Stimulated activated CD8-positive, alpha-beta memory T cell treated with anti-CD3 and anti-CD28 coated beads, Interleukin-15, amount 100 ng/mL, for 24 hours (primary cell): ENCODE measurements at regions not wholly inside any gene's neighbourhood (a gene's known extent, or its start where the extent isn't known, plus 50 kb on each side); places are given as distances from the start of the nearest gene placed in this dataset.
A peak's percentile ranks its signal among the peaks of the same experiment; 100 is the strongest.

Source experiments
- DNase-seq: peaks from one replicate; pipeline ENCODE4 v3.0.0-alpha.2; 2020; ENCODE audit warnings: low read depth

- no peak for DNase-seq
Observed at GRCh38 chr4:81946996-81947395, 426.8 kb downstream of the HNRNPD start.

GRCh38 chr4:81930506-81931238 is 443.1 kb downstream of the HNRNPD start:
- no peak for DNase-seq

GRCh38 chr4:81923140-81923539 is 450.7 kb downstream of the HNRNPD start:
- no peak for DNase-seq

GRCh38 chr4:81922313-81922712 is 450.6 kb upstream of the RASGEF1B start:
- no peak for DNase-seq

- DNase-seq: no peak
Observed at GRCh38 chr4:81921751-81922159, 450.0 kb upstream of the RASGEF1B start.

- no peak for DNase-seq
Observed at GRCh38 chr4:81919810-81920209, 448.1 kb upstream of the RASGEF1B start.

GRCh38 chr4:81919223-81919622 is 447.5 kb upstream of the RASGEF1B start:
- DNase-seq: no peak

GRCh38 chr4:81915430-81915829 is 443.7 kb upstream of the RASGEF1B start:
- no peak for DNase-seq

- DNase-seq: no peak
Observed at GRCh38 chr4:81914623-81915022, 442.9 kb upstream of the RASGEF1B start.

GRCh38 chr4:81913427-81913879 is 441.7 kb upstream of the RASGEF1B start:
- DNase-seq: peak; percentile 8

- DNase-seq: no peak
Observed at GRCh38 chr4:81912376-81913030, 440.8 kb upstream of the RASGEF1B start.

GRCh38 chr4:81906905-81907304 is 435.2 kb upstream of the RASGEF1B start:
- no peak for DNase-seq

GRCh38 chr4:81905971-81906370 is 434.3 kb upstream of the RASGEF1B start:
- DNase-seq: no peak

- DNase-seq: no peak
Observed at GRCh38 chr4:81904121-81904520, 432.4 kb upstream of the RASGEF1B start.

GRCh38 chr4:81903212-81903611 is 431.5 kb upstream of the RASGEF1B start:
- no peak for DNase-seq

GRCh38 chr4:81898862-81899504 is 427.3 kb upstream of the RASGEF1B start:
- DNase-seq: no peak

GRCh38 chr4:81896936-81897335 is 425.2 kb upstream of the RASGEF1B start:
- DNase-seq: no peak

- no peak for DNase-seq
Observed at GRCh38 chr4:81891005-81891996, 419.6 kb upstream of the RASGEF1B start.

GRCh38 chr4:81884986-81885385 is 413.3 kb upstream of the RASGEF1B start:
- DNase-seq: no peak

- DNase-seq: no peak
Observed at GRCh38 chr4:81883530-81884450, 412.1 kb upstream of the RASGEF1B start.

- no peak for DNase-seq
Observed at GRCh38 chr4:81883004-81883403, 411.3 kb upstream of the RASGEF1B start.
